ENCODE measurements at regions not wholly inside any gene's neighbourhood (a gene's known extent, or its start where the extent isn't known, plus 50 kb on each side); places are given as distances from the start of the nearest gene placed in this dataset.

DNA sequence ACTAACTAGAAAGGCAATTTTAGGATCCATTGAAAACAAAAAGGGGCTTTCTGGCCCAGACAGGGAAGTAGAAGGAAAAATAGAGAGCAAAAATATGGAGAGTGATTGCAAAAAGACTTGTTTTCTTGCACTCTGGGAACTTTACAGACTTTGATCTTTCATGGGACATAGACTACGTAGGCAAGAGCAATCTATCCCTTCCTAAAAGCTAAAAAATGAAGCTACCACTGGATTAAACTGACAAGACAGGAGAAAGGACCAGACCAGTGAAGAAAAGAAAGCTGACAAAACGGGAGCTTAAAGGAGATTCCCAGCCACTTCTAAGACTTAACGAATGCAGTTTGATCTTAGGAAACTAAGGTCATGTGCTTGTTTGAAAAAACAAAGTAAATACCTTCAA lies 524.5 kb downstream of the KLF5 start:
- TF ChIP-seq CTCF (IDR thresholded peaks at IDR 0.05) = no peak
- no peaks in the 10 kb centered on the region for H3K36me3 ChIP-seq
- no peak overlapping the region for H3K4me3 ChIP-seq
- no peaks in the 10 kb centered on the region for H3K4me1 ChIP-seq
- H3K27ac ChIP-seq = no peak overlapping the region
- DNase-seq (ENCODE audit: low spot score) = no peak
- H3K27me3 ChIP-seq = no peaks in the 10 kb centered on the region
- H3K9me3 ChIP-seq = peaks cover 0 to 12% of the 10 kb centered on the region in 2 donors

DNA sequence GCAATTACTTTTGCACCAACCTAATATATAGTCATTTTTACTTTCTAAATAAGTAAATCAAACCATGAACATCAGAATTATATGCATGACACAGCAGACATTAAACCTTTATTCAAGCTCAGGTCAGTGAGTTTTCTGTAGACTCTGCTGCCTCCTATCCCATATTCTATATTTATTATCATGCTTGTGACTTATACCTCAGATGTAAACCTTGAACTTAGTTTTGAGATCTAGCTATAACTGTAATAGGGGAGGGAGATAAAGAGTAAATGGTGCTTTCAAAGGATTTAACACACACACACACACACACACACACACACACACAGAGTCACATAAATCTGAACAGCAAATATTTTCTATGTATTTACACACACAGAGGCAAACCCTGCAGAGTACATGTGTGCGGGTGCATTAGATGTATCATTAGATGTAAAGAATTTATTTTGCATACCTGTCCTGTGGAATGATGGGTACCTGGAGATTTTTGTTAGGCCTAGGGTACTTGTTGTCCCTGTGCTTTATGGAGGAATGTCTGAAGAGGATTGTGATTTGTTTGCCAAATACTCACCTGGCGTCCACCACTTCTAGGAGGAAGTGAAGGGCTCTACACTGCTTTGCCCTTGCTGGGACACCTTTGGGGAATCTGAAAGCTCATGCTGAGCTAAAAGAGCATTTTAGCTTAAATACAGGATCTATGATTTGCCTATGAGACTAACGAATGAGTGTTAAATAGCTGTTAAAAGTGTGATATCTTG lies 521.9 kb downstream of the KLF5 start:
- Histone ChIP-seq H3K36me3 (no peaks in the 10 kb centered on the region), H3K27ac (no peak overlapping the region)

GRCh38 chr13:73579574-73580274 lies 520.9 kb downstream of the KLF5 start:
- no peaks in the 10 kb centered on the region for H3K36me3 ChIP-seq
- H3K4me1 ChIP-seq = no peaks in the 10 kb centered on the region
- H3K27ac ChIP-seq = no peak overlapping the region
- DNase-seq (ENCODE audit: low spot score) = no peak
- no peaks in the 10 kb centered on the region for H3K27me3 ChIP-seq
- H3K9me3 ChIP-seq = no peaks in the 10 kb centered on the region
- no peak overlapping the region for H3K4me3 ChIP-seq
- no peak for TF ChIP-seq CTCF (IDR thresholded peaks at IDR 0.05)

More for the DNA sequence above, 521.9 kb downstream of the KLF5 start:
- peaks cover 0 to 2% of the 10 kb centered on the region in 2 donors for H3K9me3 ChIP-seq
- H3K27me3 ChIP-seq = no peaks in the 10 kb centered on the region
- no peak overlapping the region for H3K4me3 ChIP-seq
- no peak for TF ChIP-seq CTCF (IDR thresholded peaks at IDR 0.05)
- no peak for DNase-seq (ENCODE audit: low spot score)
- no peaks in the 10 kb centered on the region for H3K4me1 ChIP-seq

- TF ChIP-seq CTCF (IDR thresholded peaks at IDR 0.05) = no peak
- no peak for DNase-seq (ENCODE audit: low spot score)
- Histone ChIP-seq H3K36me3 (no peaks in the 10 kb centered on the region), H3K9me3 (no peaks in the 10 kb centered on the region), H3K27ac (no peak overlapping the region), H3K4me1 (no peaks in the 10 kb centered on the region), H3K4me3 (no peak overlapping the region), H3K27me3 (no peaks in the 10 kb centered on the region)
These were observed 519.6 kb downstream of the KLF5 start for GRCh38 chr13:73578251-73578875.

DNA sequence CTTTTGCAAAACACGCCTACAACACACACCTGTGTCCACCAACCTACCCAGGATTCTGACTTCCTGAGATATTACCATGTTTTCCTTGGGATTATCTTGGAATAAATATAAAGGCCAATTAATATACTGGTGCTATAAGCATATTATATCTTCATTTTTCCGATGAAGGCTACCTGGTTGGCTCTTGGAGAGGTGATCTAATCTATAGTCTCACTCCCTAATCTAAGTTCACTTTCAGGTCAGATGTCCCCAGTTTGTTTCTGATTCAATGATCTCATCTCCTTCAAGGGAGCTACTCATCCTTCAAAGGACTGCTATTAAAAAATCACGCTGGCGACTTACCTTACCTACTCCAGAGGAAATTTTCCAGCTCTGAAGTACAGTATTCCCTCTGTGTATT lies 517.5 kb downstream of the KLF5 start:
- H3K4me3 ChIP-seq = no peak overlapping the region
- DNase-seq (ENCODE audit: low spot score) = no peak
- H3K4me1 ChIP-seq = no peaks in the 10 kb centered on the region
- no peaks in the 10 kb centered on the region for H3K9me3 ChIP-seq
- H3K27me3 ChIP-seq = no peaks in the 10 kb centered on the region
- no peaks in the 10 kb centered on the region for H3K36me3 ChIP-seq
- H3K27ac ChIP-seq = no peak overlapping the region
- no peak for TF ChIP-seq CTCF (IDR thresholded peaks at IDR 0.05)

Data from right atrium auricular region (tissue), 2 donors.